ENCODE measurements at regions not wholly inside any gene's neighbourhood (a gene's known extent, or its start where the extent isn't known, plus 50 kb on each side); places are given as distances from the start of the nearest gene placed in this dataset.
"Not testable (repeated sequence)": the region's sequence is repeated elsewhere in the genome, so short reads cannot be mapped to it uniquely, and the experiment has no call there.

DNA sequence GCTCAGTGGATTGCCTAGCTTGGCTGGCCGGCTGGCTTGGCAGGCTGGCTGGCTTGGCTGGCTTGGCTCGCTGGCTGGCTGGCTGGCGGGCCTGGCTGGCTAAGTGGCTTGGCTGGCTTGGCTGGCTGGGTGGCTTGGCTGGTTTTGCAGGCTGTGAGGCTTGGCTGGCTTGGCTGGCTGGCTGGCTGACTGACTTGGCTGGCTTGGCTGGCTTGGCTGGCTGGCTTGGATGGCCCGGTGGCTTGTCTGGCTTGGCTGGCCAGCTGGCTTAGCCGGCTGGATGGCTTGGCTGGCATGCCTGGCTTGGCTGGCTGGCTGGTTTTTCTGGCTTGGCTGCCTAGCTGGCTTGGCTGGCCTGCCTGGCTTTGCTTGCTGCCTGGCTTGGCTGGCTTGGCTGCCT is 2831.4 kb downstream of the RPIA start:
- H3K9me3 Mint-ChIP-seq (ENCODE audit: low read depth); H3K27me3 Mint-ChIP-seq; ATAC-seq; H3K4me3 Mint-ChIP-seq; DNase-seq; CTCF ChIA-PET; H3K36me3 Mint-ChIP-seq; H3K4me1 Mint-ChIP-seq; H3K27ac Mint-ChIP-seq: not testable (repeated sequence)

DNA sequence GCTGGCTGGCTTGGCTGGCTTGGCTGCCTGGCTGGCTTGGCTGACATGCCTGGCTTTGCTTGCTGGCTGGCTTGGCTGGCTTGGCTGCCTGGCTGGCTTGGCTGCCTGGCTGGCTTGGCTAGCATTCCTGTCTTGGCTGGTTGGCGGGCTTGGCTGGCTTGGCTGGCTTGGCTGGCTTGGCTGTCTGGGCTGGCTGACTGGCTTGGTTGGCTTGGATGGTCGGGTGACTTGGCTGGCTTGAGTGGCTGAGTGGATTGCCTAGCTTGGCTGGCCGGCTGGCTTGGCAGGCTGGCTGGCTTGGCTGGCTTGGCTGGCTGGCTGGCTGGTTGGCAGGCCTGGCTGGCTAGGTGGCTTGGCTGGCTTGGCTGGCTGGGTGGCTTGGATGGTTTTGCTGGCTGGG is 2832.3 kb downstream of the RPIA start:
- CTCF ChIA-PET; H3K9me3 Mint-ChIP-seq (ENCODE audit: low read depth); H3K27me3 Mint-ChIP-seq; H3K4me3 Mint-ChIP-seq; H3K36me3 Mint-ChIP-seq; H3K4me1 Mint-ChIP-seq; H3K27ac Mint-ChIP-seq; DNase-seq; ATAC-seq: not testable (repeated sequence)

DNA sequence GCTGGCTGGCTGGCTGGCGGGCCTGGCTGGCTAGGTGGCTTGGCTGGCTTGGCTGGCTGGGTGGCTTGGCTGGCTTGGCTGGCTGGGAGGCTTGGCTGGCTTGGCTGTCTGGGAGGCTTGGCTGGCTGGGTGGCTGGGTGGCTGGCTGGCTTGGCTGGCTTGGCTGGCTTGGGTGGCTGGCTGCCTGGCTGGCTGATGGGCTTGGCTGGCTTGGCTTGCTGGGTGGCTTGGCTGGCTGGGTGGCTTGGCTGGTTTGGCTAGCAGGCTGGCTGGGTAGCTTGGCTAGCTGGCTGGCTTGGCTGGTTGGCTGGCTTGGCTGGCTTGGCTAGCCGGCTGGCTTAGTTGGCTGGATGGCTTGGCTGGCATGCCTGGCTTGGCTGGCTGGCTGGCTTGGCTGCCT is 2834.1 kb downstream of the RPIA start:
- H3K27ac Mint-ChIP-seq; H3K4me3 Mint-ChIP-seq; DNase-seq; CTCF ChIA-PET; H3K4me1 Mint-ChIP-seq; H3K9me3 Mint-ChIP-seq (ENCODE audit: low read depth); ATAC-seq; H3K27me3 Mint-ChIP-seq; H3K36me3 Mint-ChIP-seq: not testable (repeated sequence)

DNA sequence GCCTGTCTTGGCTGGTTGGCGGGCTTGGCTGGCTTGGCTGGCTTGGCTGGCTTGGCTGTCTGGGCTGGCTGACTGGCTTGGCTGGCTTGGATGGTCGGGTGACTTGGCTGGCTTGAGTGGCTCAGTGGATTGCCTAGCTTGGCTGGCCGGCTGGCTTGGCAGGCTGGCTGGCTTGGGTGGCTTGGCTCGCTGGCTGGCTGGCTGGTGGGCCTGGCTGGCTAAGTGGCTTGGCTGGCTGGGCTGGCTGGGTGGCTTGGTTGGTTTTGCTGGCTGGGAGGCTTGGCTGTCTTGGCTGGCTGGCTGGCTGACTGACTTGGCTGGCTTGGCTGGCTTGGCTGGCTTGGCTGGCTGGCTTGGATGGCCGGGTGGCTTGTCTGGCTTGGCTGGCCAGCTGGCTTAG is 2834.6 kb downstream of the RPIA start:
- CTCF ChIA-PET = not testable (repeated sequence)

DNA sequence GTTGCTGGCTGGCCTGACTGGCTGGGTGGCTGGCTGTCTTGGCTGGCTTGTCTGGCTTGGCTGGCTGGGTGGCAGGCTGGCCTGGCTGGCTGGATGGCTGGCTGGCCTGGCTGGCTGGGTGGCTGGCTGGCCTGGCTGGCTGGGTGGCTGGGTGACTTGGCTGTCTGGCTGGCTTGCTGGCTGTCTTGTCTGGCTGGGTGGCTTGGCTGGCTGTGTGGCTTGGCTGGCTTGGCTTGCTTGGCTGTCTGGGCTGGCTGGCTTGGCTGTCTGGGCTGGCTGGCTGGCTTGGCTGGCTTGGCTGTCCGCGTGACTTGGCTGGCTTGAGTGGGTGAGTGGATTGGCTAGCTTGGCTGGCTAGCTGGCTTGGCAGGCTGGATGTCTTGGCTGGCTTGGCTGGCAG is 2835.6 kb downstream of the RPIA start:
- H3K36me3 Mint-ChIP-seq; H3K4me3 Mint-ChIP-seq; CTCF ChIA-PET; H3K9me3 Mint-ChIP-seq (ENCODE audit: low read depth); H3K27me3 Mint-ChIP-seq; H3K4me1 Mint-ChIP-seq; DNase-seq; ATAC-seq; H3K27ac Mint-ChIP-seq: not testable (repeated sequence)

More for the DNA sequence above, 2834.6 kb downstream of the RPIA start:
- not testable (repeated sequence) for H3K4me3 Mint-ChIP-seq; H3K36me3 Mint-ChIP-seq; ATAC-seq; DNase-seq; H3K27me3 Mint-ChIP-seq; H3K9me3 Mint-ChIP-seq (ENCODE audit: low read depth); H3K27ac Mint-ChIP-seq; H3K4me1 Mint-ChIP-seq

DNA sequence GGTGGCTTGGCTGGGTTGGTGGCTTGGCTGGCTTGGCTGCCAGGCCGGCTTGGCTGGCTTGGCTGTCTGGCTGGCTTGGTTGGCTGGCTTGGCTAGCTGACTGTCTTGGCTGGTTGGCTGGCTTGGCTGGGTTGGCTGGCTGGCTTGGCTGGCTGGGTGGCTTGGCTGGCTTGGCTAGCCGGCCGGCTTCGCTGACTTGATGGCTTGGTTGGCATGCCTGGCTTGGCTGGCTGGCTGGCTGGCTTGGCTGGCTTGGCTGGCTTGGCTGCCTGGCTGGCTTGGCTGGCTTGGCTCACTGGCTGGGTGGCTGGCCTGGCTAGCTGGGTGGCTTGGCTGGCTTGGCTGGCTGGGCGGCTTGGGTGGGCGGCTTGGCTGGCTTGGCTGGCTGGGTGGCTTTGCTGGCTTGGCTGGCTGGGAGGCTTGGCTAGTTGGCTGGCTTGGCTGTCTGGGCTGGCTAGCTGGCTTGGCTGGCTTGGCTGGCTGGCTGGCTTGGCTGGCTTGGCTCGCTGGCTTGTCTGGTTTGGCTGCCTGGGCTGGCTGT is 2836.1 kb downstream of the RPIA start:
- H3K36me3 Mint-ChIP-seq; H3K9me3 Mint-ChIP-seq (ENCODE audit: low read depth); ATAC-seq; CTCF ChIA-PET; H3K27ac Mint-ChIP-seq; H3K4me3 Mint-ChIP-seq; DNase-seq; H3K4me1 Mint-ChIP-seq; H3K27me3 Mint-ChIP-seq: not testable (repeated sequence)

DNA sequence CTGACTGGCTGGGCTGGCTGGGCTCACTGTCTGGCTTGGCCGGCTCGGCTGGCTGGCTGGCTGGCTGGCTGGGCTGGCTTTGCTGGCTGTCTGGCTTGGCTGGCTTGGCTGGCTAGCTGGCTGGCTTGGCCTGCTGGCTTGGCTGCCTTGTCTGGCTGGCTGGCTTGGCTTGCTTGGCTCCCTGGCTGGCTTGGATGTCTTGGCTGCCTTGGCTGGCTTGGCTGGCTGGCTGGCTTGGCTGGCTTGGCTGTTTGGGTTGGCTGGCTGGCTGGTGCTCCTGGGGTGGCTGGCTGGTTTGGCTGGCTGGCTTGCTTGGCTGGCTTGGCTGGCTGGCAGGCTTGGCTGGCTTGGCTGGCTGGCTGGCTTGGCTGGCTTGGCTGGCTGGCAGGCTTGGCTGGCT is 2836.9 kb downstream of the RPIA start:
- DNase-seq; H3K9me3 Mint-ChIP-seq (ENCODE audit: low read depth); CTCF ChIA-PET; H3K27ac Mint-ChIP-seq; ATAC-seq; H3K27me3 Mint-ChIP-seq; H3K4me3 Mint-ChIP-seq; H3K36me3 Mint-ChIP-seq; H3K4me1 Mint-ChIP-seq: not testable (repeated sequence)

DNA sequence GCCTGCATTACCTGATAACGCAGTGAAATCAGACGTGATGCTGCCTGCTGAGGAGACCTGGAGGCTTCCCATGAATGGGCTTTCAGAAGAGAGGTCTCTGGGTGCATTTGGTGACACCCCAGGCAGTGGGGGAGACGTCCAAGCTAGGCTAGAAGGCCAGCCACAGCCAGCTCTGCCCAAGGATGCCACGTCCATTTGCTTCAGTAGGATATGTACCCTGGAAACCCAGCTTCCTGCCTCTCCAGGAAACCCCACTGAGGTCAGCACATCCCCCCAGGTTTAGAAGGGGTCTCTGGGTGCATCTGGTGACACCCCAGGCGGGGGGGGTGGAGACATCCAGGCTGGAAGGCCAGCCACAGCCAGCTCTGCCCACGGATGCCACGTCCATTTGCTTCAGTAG is 2844.6 kb downstream of the RPIA start:
- not testable (repeated sequence) for H3K27ac Mint-ChIP-seq; H3K9me3 Mint-ChIP-seq (ENCODE audit: low read depth)

DNA sequence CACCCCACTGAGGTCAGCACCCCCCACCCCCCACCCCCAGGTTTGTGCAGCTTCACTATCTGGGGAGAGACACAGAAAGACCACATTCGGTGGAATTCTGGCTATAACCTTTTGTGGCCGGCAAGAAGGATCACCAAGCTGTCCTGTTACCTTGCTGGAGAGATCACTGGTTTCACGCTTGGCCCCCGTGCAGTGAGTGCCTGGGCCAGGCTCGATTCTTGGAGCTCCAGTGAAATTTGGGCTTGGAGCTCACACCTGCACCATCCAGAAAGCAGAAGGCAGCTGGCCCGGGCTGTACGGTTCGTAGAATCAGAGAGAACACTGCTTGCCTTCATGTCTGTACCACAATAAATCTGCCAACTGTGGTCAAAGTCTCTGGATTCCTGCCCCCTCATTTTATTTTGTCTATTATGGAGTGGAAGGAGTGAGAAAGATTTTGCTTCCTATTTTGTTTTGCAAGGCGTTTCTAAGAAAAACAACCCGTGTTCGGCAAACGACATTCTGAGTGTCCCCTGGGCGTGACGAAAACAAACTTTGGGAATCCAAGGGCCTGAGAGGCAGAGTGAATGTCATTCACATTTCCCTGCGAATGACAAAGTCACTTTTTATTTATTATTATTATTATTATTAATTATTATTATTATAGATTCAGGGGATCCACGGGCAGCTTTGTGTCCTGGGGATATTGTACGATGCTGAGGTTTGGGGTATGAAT is 2845.2 kb downstream of the RPIA start:
- H3K36me3 Mint-ChIP-seq; H3K27ac Mint-ChIP-seq; H3K9me3 Mint-ChIP-seq (ENCODE audit: low read depth); H3K4me1 Mint-ChIP-seq; DNase-seq; H3K4me3 Mint-ChIP-seq; H3K27me3 Mint-ChIP-seq; ATAC-seq; CTCF ChIA-PET: not testable (repeated sequence)

More for the DNA sequence above, 2844.6 kb downstream of the RPIA start:
- H3K36me3 Mint-ChIP-seq, H3K4me1 Mint-ChIP-seq, CTCF ChIA-PET, ATAC-seq, H3K4me3 Mint-ChIP-seq, H3K27me3 Mint-ChIP-seq, DNase-seq: not testable (repeated sequence)

DNA sequence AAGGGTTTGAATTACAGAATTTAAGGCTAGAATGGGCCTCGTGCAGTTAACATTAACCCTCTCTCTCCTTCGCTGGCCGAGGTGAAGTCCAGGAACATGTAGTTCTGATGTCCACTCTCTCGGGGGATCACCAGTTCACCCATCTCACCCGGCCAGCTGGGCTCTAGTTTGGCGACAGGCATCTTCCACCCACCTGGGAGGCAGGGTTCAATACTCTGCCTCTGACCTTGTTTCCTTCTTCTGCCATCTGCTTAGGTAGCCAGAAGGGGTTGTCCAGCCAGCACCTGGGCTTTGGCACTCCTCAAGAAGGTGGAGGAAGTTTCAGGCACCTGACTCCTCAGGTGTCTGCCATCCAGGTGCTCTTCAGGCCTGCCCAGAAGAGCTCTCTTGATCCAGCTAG is 2857.8 kb downstream of the RPIA start:
- not testable (repeated sequence) for ATAC-seq; H3K9me3 Mint-ChIP-seq (ENCODE audit: low read depth)

DNA sequence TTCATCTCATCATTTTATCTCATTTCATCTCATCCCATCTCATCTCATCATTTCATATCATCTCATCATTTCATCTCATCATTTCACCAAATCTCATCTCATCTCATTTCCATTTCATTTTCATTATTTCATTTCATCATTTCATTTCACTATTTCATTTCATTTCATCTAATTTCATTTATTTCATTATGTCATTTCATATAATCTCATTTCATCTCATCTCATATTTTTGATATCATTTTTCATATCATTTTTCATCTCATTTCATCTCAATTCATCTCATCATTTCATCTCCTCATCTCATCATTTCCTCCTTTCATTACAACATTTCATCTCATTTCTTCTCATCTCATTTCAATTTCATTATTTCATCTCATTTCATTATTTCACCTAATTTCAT is 2866.8 kb downstream of the RPIA start:
- H3K27me3 Mint-ChIP-seq, H3K36me3 Mint-ChIP-seq, ATAC-seq, H3K4me3 Mint-ChIP-seq, H3K4me1 Mint-ChIP-seq, H3K27ac Mint-ChIP-seq, DNase-seq, CTCF ChIA-PET: not testable (repeated sequence)
- peaks cover 19% of the 10 kb centered on the region for H3K9me3 Mint-ChIP-seq (ENCODE audit: low read depth)

More for the DNA sequence above, 2857.8 kb downstream of the RPIA start:
- DNase-seq, CTCF ChIA-PET, H3K4me1 Mint-ChIP-seq, H3K27ac Mint-ChIP-seq, H3K36me3 Mint-ChIP-seq, H3K27me3 Mint-ChIP-seq, H3K4me3 Mint-ChIP-seq: not testable (repeated sequence)

DNA sequence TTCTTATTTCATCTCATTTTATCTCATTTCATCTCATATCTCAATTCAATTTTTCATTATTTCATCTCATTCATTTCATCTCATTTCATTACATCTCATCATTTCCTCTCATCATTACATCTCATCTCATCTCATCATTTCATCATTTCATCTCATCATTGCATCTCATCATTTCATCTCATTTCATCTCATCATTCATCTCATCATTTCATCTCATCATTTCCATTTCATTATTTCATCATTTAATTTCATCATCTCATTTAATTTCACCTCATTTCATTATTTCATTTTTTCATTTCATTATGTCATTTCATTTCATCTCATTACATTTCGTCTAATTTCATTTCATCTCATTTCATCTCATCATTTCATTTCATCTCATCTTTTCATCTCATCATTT is 2867.8 kb downstream of the RPIA start:
- H3K4me3 Mint-ChIP-seq, H3K27me3 Mint-ChIP-seq, H3K27ac Mint-ChIP-seq, H3K36me3 Mint-ChIP-seq, H3K4me1 Mint-ChIP-seq, ATAC-seq, DNase-seq, CTCF ChIA-PET: not testable (repeated sequence)
- H3K9me3 Mint-ChIP-seq (ENCODE audit: low read depth) = peaks cover 19% of the 10 kb centered on the region

DNA sequence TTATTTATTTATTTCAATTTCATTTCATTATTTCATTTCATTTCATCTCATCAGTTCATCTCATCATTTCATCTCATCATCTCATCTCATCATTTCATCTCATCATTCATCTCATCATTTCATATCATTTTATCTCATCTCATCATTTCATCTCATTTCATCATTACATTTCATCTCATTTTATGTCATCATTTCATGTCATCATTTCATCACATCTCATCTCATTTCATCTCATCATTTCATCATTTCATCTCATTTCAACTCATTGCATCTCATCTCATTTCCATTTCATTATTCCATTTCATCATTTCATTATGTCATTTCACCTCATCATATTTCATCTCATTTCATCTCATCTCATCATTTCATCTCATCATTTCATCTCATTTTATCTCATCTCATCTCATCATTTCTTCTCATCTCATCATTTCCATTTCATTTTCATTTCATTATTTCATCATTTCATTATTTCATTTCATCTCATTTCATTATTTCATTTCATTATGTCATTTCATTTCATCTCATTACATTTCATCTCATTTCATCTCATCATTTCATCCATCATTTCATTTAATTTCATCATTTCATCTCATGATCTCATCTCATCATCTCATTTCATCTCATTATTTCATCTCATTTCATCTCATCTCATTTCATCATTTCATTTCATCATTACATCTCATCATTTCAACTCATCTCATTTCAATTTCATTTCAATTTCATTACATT is 2868.6 kb downstream of the RPIA start:
- peaks cover 19% of the 10 kb centered on the region for H3K9me3 Mint-ChIP-seq (ENCODE audit: low read depth)
- H3K36me3 Mint-ChIP-seq, H3K4me3 Mint-ChIP-seq, H3K4me1 Mint-ChIP-seq, DNase-seq, ATAC-seq, H3K27me3 Mint-ChIP-seq, CTCF ChIA-PET, H3K27ac Mint-ChIP-seq: not testable (repeated sequence)

DNA sequence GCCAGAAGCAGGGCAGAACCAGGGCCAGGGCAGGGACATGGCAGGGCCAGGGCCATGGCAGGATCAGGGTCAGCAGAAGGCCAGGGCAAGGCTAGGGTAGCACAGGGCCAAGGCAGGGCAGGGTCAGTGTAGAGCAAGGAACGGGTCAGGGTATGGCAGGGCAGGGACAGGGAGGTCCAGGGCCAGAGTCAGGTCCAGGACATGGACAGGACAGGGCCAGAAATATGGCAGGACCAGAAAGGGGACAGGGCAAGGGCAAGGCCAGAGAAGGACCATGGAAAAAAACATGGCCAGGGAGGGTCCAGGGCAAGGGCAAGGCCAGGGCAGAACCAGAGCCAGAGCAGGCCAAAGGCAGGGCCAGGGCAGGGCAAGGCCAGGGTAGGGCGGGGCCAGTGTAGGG is 2870.7 kb downstream of the RPIA start:
- ATAC-seq, DNase-seq, H3K27ac Mint-ChIP-seq, H3K4me3 Mint-ChIP-seq, CTCF ChIA-PET, H3K4me1 Mint-ChIP-seq, H3K36me3 Mint-ChIP-seq, H3K27me3 Mint-ChIP-seq: not testable (repeated sequence)
- H3K9me3 Mint-ChIP-seq (ENCODE audit: low read depth) = peaks cover 19% of the 10 kb centered on the region
